ENCODE measurements at regions not wholly inside any gene's neighbourhood (a gene's known extent, or its start where the extent isn't known, plus 50 kb on each side); places are given as distances from the start of the nearest gene placed in this dataset.

GRCh38 chr3:160170409-160171370, 54.5 kb upstream of the C3orf80 start:
- no peak for TF ChIP-seq CTCF (conservative IDR thresholded peaks at IDR 0.05; ENCODE audit: low read length)
- no peak for DNase-seq (ENCODE audit: low read depth)
- H3K4me3 ChIP-seq (ENCODE audit: low read length) = no peak overlapping the region

GRCh38 chr3:160171813-160172212, 53.4 kb upstream of the C3orf80 start:
- no peak overlapping the region for H3K4me3 ChIP-seq (ENCODE audit: low read length)
- no peak for DNase-seq (ENCODE audit: low read depth)
- TF ChIP-seq CTCF (conservative IDR thresholded peaks at IDR 0.05; ENCODE audit: low read length) = no peak

GRCh38 chr3:160174621-160175020, 50.6 kb upstream of the C3orf80 start:
- no peak for TF ChIP-seq CTCF (conservative IDR thresholded peaks at IDR 0.05; ENCODE audit: low read length)
- peak; percentile 46 for DNase-seq (ENCODE audit: low read depth)
- H3K4me3 ChIP-seq (ENCODE audit: low read length) = no peak overlapping the region

Measured in AG10803 (cell line).